Stimulated activated CD4-positive, alpha-beta T cell treated with anti-CD3 and anti-CD28 coated beads, Interleukin-4, amount 100 ng/mL, for 1 hour (primary cell): ENCODE measurements at regions not wholly inside any gene's neighbourhood (a gene's known extent, or its start where the extent isn't known, plus 50 kb on each side); places are given as distances from the start of the nearest gene placed in this dataset.

Experiments used
- DNase-seq: peaks from one replicate; pipeline ENCODE4 v3.0.0-alpha.2; 2020

- DNase-seq = no peak
Observed at GRCh38 chr1:209368864-209369598, 214.5 kb upstream of the CAMK1G start.

DNA sequence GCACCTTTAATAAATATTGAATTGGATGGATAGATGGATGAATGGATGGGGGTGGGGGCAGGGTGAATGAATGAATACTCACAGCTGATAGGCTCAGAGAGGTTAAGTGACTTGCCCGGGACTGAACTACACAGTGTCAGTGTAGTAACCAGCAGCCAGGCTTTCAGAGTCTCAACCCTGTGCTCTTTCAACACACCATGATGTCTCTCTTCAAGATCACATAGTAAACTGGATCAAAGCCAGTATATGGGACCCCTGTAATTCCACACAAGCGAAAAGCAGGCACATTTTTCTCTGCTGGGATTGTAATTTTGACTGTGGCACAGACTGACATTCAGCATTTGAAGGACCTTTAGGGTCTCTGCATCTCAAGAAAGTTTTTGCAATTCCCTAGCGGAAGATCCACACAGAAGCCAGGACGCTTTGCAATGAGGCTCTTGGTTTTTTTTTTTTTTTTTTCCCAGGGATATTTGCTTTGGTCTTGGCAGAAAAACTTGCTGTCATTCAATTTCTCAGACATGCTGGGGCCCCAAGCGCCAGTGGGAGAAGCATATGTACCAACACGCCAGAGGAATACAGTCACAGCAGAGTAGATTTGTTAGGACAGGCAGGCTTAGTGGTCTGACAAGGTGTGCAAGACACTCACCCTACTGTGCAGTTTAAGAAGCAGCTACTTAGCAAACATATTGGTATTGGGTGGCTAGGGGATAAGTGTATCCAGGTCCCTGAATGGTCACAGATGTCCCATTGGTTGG lies 213.1 kb upstream of the CAMK1G start:
- DNase-seq = no peak

- DNase-seq = no peak
Observed at GRCh38 chr1:209375097-209375496, 208.4 kb upstream of the CAMK1G start.

DNA sequence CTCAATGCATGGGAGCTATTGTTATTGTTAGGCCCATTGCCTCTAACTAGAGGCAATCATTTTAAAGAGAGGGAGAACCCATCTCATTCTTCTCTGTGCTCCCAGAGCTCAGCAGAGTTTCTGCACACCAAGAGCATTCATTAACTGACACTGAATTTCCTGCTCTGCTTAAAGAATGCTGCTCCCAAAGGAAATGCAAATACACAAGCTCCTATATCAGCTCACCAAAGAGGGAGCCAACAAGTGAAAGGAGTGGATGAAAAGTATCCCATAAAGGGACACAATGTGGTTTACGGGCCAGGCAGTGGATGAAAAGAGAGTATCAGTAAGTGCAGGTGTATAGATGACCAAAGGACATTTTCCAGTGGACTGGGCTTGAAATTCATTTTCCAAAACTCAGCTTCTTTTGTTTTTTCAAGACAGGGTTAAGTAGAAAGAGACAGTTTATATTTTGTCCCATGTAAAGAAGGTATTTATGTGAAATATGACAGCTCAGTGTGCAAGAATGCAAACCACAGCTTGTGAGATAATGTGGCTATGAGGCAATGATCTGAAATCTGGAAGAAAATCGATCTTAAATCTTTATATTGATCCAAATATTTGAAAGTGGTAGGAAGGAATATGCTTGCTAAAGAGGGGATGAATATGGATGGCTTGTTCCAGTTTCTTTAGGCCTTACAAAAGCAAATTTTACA lies 207.7 kb upstream of the CAMK1G start:
- no peak for DNase-seq

DNA sequence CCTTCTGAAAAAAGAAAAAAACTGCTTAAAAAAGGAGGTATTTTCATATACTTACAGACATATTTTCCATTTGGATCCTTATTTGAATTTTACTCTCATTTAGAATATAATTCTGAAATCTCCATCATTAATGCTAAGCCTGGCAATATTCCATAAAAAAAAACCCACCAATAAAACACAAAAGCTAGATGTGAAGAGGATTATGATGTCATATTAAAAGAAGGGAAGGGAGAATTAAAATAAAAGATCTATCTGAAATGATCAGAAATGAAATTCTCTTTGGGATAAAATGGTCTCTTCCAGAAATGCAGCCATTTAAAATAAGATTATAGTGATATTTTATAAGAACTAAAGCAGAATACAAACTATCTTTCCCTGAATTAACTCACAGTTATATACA lies 206.7 kb upstream of the CAMK1G start:
- DNase-seq = no peak

DNA sequence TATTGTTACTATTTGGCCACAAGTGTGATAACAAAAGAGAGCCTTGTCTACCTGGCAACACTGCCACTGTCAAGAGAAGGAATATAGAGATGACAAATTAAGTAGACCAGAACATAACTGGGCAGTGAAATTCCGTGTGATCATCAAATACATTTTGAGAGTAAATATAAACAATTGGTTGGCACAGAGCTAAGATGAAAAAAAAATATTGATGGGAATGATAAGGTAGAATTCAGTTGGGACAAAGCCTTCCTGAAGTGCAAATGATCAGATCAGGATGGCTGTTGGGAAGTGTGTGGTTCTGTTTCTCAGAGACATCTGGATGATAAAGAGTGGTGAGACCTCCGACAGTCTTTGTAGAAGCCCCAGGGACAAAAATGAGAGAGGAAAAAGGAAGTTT lies 205.5 kb upstream of the CAMK1G start:
- DNase-seq = no peak

DNA sequence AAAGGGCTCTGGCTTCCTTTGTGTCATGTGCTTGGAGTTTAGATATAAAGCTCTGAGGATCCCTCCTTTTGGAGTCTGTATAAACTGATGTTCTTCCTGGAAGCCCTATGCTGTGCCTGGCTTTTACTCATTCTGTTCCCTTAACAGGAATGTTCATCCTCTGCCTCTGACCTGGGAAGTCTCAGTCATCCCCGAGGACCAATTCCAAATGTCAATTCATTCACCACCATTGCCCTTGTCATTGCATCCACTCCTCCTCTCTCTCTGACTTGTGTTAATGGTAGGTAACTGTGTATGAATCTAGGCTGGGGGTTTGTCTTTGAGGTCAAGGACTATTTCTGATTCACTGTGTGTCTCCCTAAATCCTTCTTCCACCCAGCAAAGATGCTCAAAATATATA lies 204.2 kb upstream of the CAMK1G start:
- no peak for DNase-seq

DNA sequence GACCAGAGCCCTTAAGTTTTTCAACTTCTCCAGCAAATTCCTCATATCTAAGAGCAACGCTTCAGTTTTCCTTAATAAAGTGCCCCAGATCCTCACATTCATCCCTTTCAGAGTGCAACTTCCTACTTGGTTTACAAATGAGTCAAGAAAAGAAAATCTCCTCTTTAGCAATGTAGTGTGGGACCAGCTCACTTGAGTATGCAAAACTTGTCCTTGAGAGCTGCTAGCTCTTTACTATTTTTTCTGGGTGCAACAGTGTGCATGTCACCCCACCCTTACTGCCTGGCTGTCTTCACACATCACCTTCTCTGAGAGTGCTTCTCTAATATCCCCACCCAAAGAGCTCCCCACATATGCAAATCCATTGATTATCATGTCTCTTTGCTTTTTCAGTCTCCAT lies 203.1 kb upstream of the CAMK1G start:
- DNase-seq = no peak

GRCh38 chr1:209382231-209383100 lies 201.0 kb upstream of the CAMK1G start:
- DNase-seq = no peak

DNA sequence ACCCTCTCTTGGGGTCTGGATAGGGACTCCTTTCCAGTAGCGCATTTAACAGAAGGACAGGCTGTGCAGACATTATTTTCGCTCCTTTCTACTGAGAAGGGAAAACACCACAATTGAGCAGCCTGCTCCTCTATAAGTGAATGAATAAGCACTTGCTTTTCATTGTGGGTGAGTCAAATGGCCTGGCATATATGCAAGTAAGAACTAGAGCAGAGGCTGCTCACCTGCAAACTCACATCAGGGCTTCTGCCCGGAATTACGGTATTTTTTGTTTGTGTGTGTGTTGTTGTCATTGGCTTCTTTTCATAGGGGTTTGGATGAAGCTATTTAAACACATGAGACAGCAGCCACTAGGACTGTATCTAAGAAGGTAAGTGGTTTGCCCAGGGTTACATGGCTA lies 200.1 kb upstream of the CAMK1G start:
- DNase-seq = no peak

DNA sequence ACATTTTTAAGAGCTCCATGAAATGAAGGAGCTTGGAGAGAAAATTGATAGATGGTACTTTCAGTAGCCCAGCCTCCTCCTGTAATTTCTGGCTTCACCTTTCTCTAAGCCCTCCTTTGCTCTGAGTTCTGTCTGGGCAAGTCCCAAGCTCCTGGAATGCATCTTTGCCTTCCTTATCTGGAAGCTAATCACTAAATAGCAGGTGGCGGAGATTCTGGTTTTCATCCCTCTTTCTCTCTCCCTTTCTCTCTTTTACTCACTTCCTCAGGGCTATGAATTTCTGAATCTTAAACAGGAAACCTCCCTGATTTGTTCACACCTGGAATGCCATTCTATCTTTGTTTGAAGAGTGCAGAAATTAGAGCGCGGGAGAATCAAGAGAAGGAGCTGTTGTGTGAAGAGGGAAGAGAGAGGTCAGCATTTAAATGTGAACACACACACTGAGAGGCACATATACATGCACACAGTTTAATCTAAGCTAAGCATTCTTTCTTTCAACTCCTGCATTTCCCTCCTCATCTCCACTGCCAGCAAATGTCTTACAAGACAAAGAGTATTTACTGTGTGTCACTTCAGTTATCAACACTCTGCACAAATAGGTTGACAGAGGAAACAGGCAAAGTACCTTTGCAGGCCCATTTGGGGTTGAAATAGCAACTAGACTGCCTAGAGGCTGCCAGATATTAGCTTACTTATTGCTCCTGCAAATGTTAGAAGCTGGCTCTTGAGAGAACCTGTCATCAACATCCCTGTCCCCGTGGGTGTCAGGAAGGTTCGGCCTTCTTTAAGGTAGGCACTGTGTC lies 199.4 kb upstream of the CAMK1G start:
- no peak for DNase-seq

DNA sequence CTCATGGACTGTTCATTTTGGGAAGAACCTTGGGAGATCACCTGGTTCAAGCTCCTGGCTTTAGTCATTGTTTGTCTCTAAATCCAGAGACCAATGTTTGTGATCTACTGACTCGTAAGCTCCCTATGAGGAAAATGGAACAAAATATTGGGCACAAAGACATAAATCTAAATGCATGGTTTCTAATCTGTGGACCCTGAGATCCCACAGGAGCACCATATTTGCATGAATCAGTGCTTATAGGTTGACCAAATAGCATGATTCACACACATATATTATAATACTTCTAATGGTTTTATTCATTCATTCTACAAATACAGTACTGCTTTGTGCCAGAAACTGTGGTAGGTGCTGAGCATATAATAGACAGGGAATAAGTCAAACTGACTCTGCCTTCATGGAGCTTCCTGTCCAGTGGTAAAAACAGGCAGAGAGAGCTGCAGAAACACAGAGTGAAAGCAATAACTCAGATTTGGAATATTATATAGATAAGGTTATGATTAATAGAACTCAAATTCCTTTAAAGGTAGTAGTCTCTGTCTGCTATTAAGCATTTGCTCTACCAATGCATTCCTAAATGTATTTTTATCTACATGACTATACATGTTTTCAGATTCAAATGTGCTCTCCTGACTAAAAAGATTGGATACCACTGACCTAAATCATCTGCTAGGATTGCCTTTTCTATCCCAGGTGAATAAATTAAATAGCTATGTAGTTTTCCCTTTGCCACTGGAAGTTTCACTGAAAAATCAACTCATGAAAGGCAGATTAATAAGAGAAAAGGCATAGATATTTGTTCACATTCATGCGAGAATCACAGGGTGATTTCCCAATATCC lies 198.6 kb upstream of the CAMK1G start:
- no peak for DNase-seq

GRCh38 chr1:209386156-209386555 lies 197.4 kb upstream of the CAMK1G start:
- no peak for DNase-seq

- no peak for DNase-seq
Observed at GRCh38 chr1:209387271-209387968, 196.1 kb upstream of the CAMK1G start.

- no peak for DNase-seq
Observed at GRCh38 chr1:209387969-209388329, 195.6 kb upstream of the CAMK1G start.

DNA sequence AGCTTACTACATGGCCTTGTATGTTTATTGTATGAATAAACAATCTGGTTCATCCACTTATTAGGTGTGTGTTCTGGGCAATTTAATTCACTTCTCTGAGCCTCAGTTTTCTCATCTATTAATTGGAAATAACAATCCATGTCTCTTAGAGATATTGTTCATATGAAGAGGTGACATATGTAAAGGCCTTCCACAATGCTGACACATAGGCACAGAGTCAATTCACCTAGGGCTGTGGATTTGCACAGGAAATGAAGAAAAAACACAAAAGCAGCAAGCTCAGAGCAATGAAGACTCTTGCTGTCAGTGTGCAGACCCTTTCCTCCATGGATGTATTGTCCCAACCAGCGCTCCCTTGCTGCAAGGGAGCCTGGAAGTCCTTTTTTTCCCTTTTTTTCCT lies 195.2 kb upstream of the CAMK1G start:
- DNase-seq = no peak

DNA sequence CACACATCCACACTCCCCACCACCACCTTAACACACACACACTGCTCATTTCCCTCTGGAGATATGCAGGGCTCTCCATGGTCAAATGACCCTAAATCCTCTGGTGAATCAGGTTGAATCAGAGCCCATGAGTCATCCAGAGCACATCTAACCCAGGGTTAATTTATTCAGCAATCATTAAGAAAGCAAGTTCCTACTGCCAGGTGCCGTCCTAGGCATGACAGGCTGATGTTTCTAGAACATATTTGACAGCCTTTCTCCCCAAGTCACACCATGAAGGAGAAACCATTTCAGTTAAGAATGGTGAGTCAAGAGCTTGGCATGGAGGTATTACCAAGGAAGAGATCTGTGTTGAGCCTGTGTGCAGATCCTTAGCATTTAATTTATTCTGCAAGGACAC lies 194.3 kb upstream of the CAMK1G start:
- no peak for DNase-seq

DNA sequence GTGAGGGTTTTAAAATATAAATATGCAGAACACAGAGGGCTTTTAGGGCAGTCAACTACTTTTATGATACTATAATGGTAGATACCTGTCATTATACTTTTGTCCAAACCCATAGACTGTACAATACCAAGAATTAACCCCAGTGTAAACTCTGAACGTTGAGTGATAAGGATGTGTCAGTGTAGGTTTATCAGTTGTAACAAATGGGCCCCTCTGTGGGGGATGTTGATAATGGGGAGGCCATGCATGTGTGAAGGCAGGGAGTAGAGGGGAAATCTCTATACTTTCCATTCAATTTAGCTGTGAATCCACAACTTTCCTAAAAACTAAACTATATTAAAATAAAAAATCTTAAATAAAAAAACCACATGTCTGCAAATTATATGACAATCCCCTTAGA lies 193.5 kb upstream of the CAMK1G start:
- no peak for DNase-seq

DNA sequence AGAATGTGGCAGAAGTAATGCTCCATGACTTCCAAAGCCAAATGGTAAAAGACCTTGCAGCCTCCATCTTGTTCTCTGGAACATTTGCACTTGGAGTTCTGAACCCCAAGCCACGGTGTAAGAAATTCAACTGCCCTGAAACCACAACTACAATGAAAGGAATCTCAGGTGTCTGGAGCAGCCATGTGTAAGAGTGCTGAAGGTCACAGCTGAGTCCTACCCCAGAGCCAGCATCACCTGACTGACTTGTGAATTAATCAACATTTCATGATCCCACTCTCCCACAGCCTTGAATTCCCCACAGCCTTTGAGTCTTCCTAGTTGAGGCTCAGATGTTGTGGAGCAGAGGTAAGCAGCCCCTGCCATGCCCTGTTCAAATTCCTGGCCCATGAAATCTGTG lies 192.8 kb upstream of the CAMK1G start:
- DNase-seq = no peak

DNA sequence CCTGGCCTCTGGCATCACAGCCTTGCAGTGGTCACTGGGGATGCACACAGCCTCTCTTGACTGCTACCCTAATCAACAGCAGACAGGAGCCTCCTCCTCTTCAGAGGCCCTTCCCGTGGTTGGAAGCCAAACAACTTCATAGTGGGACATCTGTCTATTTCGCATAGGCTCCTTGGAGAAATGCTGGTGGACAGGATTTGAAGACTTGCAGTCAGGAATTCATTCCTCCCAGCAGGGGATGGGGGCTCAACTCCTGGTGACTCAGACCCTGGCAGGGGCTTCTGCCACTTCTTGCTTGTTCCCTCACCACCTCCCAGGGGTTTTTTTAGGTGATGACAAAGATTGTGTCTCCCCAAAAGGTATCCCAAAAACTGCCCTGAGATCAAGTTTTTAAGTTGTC lies 191.7 kb upstream of the CAMK1G start:
- DNase-seq = no peak

- no peak for DNase-seq
Observed at GRCh38 chr1:209395169-209395568, 188.3 kb upstream of the CAMK1G start.
